CD1c-positive myeloid dendritic cell (primary cell): ENCODE measurements at regions not wholly inside any gene's neighbourhood (a gene's known extent, or its start where the extent isn't known, plus 50 kb on each side); places are given as distances from the start of the nearest gene placed in this dataset.
"Not testable (repeated sequence)": the region's sequence is repeated elsewhere in the genome, so short reads cannot be mapped to it uniquely, and the experiment has no call there.

Experiments used
- DNase-seq: peaks from one replicate; pipeline ENCODE4 v3.0.0-alpha.2; 2016; ENCODE audit errors: extremely low spot score

DNA sequence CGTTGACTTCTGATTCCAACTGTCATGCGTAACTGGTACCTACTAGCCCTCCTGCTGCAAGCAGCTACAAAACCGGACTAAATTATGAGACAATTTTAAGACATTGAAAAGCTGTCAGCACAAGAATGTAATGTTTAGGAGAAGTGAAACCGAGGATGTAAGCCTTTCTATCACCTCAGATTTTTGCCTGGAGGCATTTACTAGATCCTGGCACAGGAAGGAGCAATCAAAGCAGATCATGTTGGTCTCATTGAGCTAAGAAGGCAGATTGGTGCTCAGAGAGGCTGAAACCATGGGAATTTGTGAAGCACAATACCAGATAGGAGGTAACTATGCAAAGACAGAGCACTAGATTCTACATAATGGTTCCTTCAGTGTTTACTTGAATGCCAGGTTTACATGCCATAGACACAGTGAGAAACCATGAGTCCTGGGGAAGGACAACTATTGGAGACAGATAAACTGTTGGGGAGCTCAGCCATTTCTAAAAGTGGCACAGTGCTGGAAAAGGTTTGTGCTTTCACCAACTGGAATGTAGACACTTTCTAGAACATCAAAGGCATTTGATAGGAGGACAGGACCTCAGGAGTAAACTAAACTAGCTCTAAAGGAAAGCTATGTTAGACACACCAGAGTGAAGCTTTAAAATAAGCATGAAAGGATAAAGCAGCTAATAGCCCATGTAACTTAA is 179.4 kb downstream of the LYPLAL1 start:
- DNase-seq, result no peak

DNA sequence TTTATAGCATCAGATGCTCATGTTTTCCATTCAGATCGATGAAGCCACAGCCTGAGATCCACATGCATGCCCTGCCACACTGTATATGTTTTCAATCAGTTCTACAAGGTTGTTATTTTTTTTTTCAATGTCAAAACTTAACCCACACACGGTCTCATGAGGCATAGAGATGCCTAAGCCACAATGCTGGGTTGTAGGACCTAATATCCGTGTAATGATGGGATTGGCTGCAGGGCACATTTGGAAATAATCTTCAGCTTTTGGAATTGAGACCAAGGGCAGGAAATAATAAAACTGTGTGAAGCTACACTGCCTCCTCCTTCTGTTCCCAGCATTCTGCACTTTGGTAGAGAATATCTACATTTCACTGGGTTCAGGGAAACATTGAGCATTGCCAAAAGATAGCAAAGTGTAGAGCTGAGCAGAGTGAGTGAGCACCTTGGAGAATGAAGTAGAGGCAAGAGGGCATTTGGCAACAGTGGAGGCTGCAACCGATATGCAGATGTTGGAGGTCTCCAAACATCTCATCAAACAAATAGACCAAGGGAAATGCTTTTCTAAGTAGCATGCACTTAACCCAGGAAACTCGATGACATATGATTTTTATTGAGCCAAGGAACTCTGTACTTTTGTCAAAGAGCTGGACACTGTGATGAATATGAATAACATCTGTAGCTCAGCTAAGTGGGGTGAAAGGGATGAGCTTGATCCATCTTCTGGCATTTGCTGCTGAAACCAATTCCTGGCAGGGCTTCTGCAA is 176.7 kb downstream of the LYPLAL1 start:
- no peak for DNase-seq

DNA sequence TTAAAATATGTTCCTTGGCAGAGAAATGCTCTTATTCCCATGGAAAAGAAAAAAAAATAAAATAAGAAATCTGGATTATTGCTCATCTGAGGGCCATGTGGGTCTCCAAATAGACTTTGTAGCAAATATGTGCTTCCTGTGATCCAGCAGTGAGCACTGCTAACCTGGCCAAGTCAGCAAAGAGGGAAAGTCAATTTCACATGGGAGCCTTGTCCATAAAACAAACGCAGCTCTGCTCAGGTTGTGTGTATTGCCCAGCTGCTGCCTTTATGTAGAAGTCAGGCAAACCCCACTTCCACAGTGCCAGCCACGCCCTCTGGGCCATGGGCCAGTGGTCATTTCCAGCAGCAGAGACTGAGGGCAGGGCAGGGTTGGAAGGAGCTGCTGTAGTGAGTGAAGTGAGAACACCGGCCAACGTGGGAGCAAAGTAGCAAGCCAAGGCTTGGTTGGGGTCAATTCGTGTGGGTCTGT is 174.3 kb downstream of the LYPLAL1 start:
- DNase-seq, result no peak

DNA sequence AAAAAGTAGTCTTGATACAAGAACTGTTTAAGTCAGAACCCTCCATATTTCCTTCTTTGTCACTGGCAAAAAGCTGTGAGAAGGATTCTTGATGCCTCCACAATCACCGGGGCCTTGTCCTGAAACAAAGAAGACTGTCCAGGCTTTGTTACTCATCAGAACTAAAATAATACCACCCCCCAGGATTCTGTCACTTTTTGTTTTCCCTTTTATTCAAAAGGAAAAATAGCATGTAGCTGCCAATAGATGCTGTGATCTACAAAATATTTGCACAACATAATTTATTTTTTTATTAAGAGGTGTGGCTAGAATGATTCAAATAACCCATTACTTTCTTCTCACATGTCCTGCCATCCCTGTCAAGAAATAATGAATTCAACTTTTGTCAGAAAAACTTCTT is 173.7 kb downstream of the LYPLAL1 start:
- DNase-seq, result no peak

DNA sequence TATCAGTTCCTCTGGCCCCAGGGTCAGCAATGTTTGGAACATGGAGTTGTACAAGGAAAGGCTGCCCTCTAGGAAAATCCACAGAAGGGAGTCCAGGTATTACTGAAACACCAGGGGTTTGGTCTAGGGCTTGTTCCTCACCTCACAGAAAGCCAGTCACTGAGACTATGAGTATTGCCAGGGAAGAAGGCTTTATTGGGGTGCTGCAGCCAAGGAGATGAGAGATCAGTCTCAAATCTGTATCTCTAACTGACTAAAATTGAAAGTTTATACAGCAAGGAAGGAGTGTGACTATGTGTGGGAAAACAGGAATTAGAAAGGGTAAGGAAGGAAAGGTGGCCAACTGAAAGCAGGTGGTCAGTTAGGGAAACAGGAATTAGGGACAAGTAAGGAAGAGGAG is 172.3 kb downstream of the LYPLAL1 start:
- DNase-seq, result no peak

DNA sequence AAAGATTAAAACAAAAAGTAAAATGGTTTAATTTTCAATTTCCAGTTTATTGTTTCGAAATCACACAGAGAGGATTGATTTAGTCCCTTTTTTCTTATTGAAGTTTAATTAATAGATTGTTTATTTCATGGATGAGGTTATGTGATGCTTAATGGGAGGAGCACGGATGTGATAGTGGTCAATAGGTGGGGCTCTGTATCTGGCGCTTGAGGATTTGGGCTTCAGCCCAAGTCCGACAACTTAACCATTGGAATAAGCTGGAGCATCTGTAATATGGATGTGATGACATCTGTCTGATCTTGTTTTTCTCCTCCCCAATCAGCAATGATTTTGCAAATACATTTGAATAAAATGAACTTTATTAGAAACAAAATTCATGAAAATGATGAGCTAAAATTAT is 169.2 kb downstream of the LYPLAL1 start:
- DNase-seq, result no peak

DNA sequence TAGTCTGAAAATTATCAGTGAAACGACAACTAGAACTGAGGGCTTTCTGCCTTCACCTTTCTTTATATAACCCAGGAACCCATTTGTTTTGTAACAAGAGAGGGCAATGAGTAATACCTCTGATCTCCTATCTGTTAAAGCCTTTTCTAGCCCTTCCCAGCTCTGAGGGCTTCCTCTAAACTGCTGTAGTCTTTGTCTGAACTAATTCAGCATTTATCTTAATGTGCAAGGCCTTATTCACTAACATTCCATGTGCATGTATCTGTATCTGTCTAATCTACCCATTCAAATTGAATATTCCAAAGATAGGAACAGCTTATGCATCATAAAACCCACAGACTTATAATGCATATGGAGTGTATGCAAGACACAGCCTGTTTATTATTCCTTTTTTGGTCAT is 167.1 kb downstream of the LYPLAL1 start:
- no peak for DNase-seq

DNA sequence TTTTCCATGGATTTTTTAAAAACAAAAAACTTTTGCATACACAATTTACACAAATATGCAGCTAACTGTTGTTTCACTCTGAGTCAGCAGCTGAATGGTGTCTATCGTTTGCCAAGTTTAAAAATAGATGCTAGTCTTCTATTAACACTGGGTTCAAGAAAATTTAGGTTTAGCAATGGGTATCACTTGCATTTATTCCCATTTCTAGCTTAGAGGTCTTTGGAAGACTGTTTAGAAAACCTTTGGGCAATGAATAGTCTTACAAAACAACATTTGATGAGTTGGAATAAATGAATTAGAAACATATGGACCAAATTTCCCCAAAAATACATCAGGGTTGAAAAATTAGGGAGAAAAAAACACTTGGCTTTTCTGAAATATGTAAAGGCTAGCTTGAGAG is 165.8 kb downstream of the LYPLAL1 start:
- no peak for DNase-seq

DNA sequence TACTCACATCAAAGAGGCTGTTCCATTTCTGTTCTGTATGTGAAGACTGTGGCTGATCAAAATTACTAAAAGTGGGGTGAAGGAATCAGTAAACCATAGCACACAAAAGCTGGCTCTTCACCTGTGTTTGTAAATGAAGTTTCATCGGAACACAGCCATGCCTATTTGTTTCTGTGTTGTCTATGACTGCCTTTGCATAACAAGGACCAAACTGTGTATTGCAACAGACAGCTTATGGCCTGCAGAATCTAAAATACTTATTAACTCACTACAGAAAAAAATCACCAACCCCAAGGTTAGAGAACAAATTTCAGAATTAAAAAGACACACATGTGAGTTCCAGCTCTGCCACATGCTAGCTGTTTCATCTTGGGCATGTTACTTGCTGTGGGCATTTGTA is 163.9 kb downstream of the LYPLAL1 start:
- DNase-seq, result no peak

DNA sequence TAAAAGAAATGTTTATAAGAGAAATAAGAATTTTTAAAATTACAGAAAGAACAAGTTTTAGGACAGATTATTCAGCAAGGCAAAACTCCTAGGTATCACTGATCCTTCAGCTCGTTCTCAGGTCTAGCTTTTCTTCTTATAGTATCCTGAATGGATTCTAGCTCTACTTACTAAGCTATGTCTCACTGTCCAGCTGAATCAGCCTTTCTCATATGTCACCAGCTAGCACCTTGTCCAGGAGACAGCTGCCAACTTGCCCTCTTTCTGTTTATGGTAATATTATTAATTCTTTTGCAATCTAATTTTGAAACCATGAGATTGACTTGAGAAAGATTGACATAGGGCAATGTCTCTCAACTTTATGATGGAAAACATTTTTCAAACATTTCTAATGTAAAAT is 159.9 kb downstream of the LYPLAL1 start:
- DNase-seq, result no peak

DNA sequence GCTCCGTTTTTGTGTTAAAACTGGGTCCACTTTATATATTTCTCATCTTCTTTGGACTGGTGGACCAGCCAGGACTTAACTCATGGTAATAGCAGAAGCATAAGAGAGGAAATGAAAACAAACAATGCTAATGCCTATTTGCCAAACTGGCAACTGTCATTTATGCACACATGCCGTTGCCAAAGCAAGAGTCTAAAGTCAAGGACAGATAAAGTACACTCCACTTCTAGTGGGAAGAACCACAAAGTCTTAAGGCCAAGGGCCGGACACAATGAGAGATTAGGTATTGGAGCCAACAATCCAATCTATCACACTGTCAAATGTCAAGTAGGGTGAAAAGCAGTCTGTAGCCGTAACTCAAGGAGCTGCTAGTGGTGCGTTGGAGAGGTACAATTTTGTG is 157.7 kb downstream of the LYPLAL1 start:
- DNase-seq, result no peak

DNA sequence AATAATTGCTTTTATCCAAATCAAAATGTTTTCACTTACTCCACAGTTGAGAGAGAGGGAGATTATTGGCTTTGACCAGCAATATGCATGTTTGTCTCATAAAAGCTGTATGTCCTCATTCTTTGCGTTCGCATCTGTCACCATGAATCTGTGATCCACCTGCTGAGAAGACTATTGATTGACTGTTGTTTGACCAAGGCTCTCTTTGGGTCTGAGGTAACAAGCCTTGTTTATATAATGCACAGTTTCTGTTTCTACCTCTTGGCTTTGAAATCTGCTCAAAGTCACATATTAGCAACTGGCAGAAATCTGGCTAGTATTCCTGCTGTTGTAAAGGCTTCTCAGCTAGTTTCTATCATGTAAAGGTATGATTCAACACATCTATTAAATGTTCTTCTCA is 157.0 kb downstream of the LYPLAL1 start:
- DNase-seq, result no peak

DNA sequence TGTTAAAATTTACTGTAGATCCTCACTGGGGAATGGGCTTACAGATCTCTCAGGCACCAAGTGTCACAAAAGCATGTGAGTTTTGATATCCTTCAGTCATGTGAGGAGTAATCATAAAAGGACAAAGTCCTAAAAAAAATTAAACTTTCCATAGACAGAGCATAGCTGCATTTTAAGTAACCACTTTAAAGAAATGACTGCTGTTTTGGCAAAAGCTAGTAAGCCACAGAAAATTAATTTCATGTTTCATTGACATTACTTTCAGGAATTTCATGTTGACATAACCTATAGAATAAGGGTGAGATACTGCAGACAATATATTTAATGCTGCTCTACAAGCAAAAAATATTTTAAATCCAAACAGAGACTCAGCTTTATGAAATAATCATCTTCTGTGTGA is 156.3 kb downstream of the LYPLAL1 start:
- DNase-seq, result no peak

DNA sequence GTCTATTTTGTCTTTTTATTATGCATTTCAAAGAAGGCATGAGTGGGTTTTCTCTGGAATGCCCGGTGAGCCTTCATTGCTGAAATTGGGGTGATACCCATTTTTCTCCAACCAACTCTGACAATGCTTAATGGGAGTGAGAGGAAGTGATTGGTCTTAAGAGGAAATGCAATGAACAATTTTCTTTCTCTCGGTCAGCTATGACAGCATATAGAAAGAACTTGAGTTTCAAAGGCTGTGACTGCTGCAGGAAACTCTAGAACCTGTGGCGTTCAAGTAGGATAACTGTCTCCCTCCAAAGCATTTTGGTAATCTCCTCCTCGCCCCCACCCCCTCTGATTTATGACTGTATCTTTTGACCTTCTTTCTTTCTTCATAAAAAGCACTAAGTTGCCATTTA is 155.9 kb downstream of the LYPLAL1 start:
- no peak for DNase-seq

DNA sequence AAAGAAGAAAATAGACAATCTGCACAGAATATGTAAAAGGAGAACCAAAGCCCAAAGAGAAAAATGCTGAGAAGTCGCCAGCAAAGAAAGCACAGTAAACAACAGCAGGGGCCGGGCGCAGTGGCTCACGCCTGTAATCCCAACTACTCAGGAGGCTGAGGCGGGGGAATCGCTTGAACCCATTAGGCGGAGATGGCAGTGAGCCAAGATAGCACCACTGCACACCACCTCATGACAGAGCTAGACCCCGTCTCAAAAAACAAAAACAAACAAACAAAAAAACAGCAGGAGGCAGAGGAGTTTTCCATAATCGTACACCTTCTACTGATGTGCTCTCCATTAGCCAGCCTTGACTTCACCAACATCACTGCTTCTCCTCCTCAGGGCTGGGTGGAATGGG is 153.2 kb downstream of the LYPLAL1 start:
- DNase-seq, result no peak

DNA sequence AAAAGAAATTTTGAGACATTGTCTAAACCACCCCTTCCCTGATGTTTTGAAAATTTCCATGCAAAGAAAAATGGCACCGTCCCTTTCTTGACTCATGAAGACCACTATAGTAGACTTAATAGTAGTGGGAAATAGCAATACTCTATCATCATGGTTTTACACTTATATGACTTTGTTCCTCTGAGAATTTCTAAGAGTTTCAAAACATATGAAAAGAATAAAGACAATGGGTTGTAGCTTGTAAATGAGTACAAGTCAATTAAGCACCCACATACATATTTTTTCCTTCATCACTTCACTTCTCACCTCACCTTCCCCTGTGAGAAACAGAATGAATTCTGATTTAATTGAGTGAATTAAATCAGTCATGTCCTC is 151.7 kb downstream of the LYPLAL1 start:
- DNase-seq, result no peak

DNA sequence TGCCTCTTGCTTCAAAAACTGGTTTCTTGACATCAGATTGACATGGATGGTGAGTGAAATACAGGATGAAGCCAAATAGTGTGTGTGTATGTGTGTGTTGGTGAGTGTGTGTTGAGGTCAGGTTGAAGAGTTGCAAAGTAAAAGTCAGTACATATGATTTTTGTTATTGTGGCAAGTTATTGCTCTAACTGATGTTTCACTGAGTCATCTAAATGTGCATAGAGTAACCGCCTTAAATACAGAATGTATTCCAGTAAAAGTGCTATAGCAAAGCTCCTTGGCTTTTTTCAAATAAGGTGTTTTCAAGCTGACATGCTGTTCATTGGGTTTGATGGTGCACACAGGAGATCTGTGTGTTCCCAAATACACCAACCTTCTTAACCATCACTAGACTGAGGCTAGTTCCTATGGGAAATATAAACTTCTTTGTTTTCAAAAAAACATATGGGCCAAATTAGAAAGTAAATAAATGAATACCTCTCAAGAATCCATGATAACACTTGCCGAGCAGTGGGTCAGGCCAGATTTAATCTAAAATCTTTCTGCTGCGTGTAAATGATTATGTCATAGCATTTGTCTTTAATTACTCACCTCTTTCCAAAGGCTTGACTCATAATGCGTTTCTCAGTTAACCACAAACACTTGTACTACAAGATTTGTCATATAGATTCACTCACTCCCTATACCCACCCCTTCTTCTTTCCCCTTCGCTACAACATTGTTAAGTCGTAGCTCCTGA is 151.1 kb downstream of the LYPLAL1 start:
- no peak for DNase-seq

DNA sequence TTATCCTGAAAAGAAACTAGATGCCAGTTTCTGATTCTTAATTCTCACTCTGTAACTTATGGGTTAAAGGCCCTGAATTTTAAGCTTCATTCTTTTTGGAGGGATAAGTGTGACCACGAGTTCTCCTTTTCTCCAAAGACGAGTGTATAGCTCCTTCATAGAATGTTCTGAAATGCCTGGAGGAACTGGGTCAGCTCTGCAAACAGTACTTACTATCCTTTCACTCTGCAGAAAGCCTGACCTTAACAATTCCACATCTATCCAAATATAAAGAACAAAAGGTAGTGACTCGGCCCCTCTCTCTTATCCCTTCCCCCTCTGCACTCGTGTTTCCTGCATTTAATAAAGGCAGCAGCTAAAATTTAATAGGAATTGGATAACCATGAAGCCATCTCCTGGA is 150.5 kb downstream of the LYPLAL1 start:
- no peak for DNase-seq

DNA sequence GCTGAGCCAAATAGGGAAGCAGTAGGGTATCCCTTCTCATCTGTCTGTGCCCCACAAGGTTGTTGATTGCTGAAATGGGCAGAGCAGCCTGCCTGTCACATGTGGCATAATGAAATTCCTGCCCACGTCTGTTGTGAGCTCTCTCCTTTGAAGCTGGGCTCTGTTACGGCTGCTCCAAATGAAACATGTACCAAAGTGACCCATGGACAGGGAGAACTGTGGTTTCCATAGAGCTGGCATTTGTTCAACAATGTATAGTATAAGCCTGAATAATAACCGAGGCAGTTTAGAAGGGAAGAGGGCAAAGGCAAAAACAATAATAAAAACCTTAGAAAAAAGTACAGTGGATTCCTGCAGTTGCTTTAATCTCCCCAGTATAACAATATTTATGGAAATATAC is 149.7 kb downstream of the LYPLAL1 start:
- DNase-seq, result no peak

DNA sequence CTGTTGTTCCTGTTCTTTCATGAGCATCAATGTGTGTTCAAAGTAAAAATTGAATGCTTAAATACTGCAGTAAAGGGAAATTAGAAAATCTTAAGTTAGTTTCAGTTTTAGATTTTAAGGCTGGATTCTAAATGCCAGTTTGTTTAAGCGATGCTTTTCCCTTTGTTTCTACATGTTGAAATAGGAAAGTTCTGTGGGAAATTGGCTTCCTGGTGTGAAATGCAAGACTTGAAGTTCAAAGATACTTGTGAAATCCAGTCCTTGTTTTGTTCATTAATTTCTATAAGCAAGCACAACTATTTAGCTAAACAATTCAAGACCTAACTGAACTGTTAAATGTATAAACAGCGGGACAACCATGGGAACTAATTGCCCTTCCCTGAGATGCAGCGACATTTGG is 149.1 kb downstream of the LYPLAL1 start:
- DNase-seq, result no peak

DNA sequence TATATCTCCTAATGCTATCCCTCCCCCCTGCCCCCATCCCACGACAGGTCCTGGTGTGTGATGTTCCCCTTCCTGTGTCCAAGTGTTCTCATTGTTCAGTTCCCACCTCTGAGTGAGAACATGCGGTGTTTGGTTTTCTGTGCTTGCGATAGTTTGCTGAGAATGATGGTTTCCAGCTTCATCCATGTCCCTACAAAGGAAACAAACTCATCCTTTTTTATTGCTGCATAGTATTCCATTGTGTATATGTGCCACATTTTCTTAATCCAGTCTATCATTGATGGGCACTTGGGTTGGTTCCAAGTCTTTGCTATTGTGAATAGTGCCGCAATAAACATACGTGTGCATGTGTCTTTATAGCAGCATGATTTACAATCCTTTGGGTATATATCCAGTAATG is 146.9 kb downstream of the LYPLAL1 start:
- not testable (repeated sequence) for DNase-seq

DNA sequence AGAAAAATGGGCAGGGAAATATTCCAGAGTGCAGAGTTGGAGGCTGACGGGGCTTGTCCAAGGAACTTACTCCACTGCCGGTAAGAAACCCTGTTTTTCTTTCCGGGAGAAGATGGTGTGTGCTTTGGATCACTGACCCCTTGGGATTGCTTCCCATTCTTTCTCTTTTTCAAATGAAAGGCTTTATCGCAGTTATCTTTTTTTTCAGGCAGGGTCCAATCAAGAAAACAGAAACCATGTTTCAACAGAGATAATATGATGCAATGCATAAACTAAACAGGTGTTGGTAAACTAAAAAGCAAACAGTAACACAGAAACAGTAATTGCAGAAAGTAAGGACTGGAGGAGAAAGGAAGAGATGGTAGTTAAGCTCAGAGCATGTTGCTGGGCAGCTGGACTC is 145.1 kb downstream of the LYPLAL1 start:
- no peak for DNase-seq

DNA sequence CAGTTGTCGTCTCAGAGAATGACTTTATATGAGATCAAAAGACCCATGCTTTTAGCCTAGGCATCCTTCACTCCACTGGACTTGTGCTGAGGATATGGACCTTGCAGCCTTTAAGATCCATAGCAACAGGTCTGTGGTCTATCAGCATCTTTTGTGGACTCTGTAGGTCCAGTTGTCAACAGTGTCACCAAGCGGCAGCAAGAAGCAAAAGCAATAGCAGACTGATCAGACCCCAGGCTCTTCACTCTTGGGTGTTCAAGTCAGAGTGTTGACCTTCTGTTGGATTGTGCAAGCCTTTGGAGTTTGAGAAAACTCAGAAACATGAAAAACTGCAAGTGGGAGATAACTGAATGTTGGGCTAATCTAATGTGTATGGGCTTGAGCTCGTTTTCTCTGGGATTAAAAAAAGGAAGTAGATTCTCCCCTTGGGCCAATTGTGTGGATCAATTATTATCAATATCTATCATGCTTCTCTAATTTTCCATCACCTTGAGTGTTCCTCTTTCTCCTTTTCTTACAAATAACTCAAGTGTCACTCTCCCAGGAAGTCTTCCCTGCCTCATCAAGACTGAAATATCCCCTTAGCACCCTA is 144.2 kb downstream of the LYPLAL1 start:
- DNase-seq, result no peak
